HEK293 (cell line): ENCODE measurements at regions not wholly inside any gene's neighbourhood (a gene's known extent, or its start where the extent isn't known, plus 50 kb on each side); places are given as distances from the start of the nearest gene placed in this dataset.

Source experiments
- CTCF ChIA-PET: fragments of 350-600 bp; formaldehyde crosslinking; extraction: SDS; loops from one replicate; lab custom pipeline; 2021; ENCODE audit warnings: antibody characterized with exemption; lab: Yijun Ruan, JAX
- POLR2A ChIA-PET: fragments of 300-600 bp; formaldehyde crosslinking; extraction: SDS; loops from one replicate; lab custom pipeline; 2020; ENCODE audit warnings: antibody characterized with exemption, inconsistent platforms; lab: Yijun Ruan, JAX
- H3K27ac ChIP-seq: fragments of 200-500 bp; sonication (Bioruptor generic); 2 replicates; pipeline ENCODE4 v1.5.1; 2014; ENCODE audit warnings: low read depth, low read length, control low read depth, inconsistent platforms; ENCODE audit errors: extremely low read depth
- H3K36me3 ChIP-seq, 2 experiments: fragments of 200-500 bp in 1 of 2; sonication (Bioruptor generic) in 1 of 2; 1 replicate in 1 of 2; 2 replicates in 1 of 2; pipeline ENCODE4 v1.5.1; 2014 to 2017; ENCODE audit warnings: inconsistent platforms in 2 of 2, low read length in 2 of 2; ENCODE audit not compliant: control insufficient read depth in 2 of 2, insufficient read depth in 1 of 2
- H3K4me1 ChIP-seq: fragments of 200-500 bp; sonication (Bioruptor generic); 2 replicates; pipeline ENCODE4 v1.5.1; 2014; ENCODE audit warnings: mild to moderate bottlenecking, low read length, inconsistent platforms; ENCODE audit not compliant: control insufficient read depth, insufficient read depth
- H3K4me3 ChIP-seq: 2 replicates; pipeline ENCODE4 v1.5.1; 2011; ENCODE audit warnings: low read depth, mild to moderate bottlenecking, control low read depth, low read length, moderate library complexity
- H3K9me3 ChIP-seq: fragments of 200-500 bp; sonication (Bioruptor generic); 2 replicates; pipeline ENCODE4 v1.5.1; 2014; ENCODE audit warnings: low read depth, low read length, inconsistent platforms; ENCODE audit not compliant: control insufficient read depth, insufficient read depth
- KLF8 ChIP-seq: fragments of 450-650 bp; formaldehyde crosslinking; IDR thresholded peaks from 2 replicates; pipeline ENCODE4 v1.5.1; 2016; ENCODE audit warnings: missing biosample characterization, missing genetic modification characterization
- KLF9 ChIP-seq: fragments of 450-650 bp; formaldehyde crosslinking; IDR thresholded peaks from 2 replicates; pipeline ENCODE4 v1.5.1; 2016; ENCODE audit warnings: missing biosample characterization, missing genetic modification characterization, low read depth
- YY2 ChIP-seq: fragments of 450-650 bp; formaldehyde crosslinking; IDR thresholded peaks from 2 replicates; pipeline ENCODE4 v1.5.1; 2016; ENCODE audit warnings: missing biosample characterization, missing genetic modification characterization
- ZBTB7A ChIP-seq: fragments of 450-650 bp; formaldehyde crosslinking; IDR thresholded peaks from 2 replicates; pipeline ENCODE4 v1.5.1; 2016; ENCODE audit warnings: low read depth, missing biosample characterization, missing genetic modification characterization
- ZNF133 ChIP-seq: fragments of 450-650 bp; formaldehyde crosslinking; IDR thresholded peaks from 2 replicates; pipeline ENCODE4 v1.5.1; 2016; ENCODE audit warnings: missing biosample characterization, missing genetic modification characterization
- ZNF211 ChIP-seq: fragments of 450-650 bp; formaldehyde crosslinking; IDR thresholded peaks from 2 replicates; pipeline ENCODE4 v1.5.1; 2016; ENCODE audit warnings: low read depth, missing biosample characterization, missing genetic modification characterization
- ZNF266 ChIP-seq: fragments of 450-650 bp; formaldehyde crosslinking; IDR thresholded peaks from 2 replicates; pipeline ENCODE4 v1.5.1; 2016; ENCODE audit warnings: missing biosample characterization, missing genetic modification characterization, low read depth
- ZNF324 ChIP-seq: fragments of 450-650 bp; formaldehyde crosslinking; IDR thresholded peaks from 2 replicates; pipeline ENCODE4 v1.5.1; 2016; ENCODE audit warnings: missing biosample characterization, missing genetic modification characterization
- ZNF549 ChIP-seq: fragments of 450-650 bp; IDR thresholded peaks from 2 replicates; pipeline ENCODE4 v1.5.1; 2018; ENCODE audit warnings: missing biosample characterization, missing genetic modification characterization, mild to moderate bottlenecking, inconsistent platforms, moderate library complexity
- ZNF555 ChIP-seq: fragments of 450-650 bp; formaldehyde crosslinking; conservative IDR thresholded peaks from 2 replicates; pipeline ENCODE4 v1.5.1; 2017; ENCODE audit warnings: missing biosample characterization, mild to moderate bottlenecking, missing genetic modification characterization, inconsistent platforms
- ZXDB ChIP-seq: fragments of 450-650 bp; formaldehyde crosslinking; IDR thresholded peaks from 2 replicates; pipeline ENCODE4 v1.5.1; 2016; ENCODE audit warnings: missing biosample characterization, missing genetic modification characterization
- TF ChIP-seq, protein P1 (sequence below): fragments of 450-650 bp; formaldehyde crosslinking; IDR thresholded peaks from 2 replicates; pipeline ENCODE4 v1.5.1; 2016; ENCODE audit warnings: missing biosample characterization, missing genetic modification characterization, borderline replicate concordance
- TF ChIP-seq, protein P2 (sequence below): fragments of 450-650 bp; formaldehyde crosslinking; IDR thresholded peaks from 2 replicates; pipeline ENCODE4 v1.5.1; 2016; ENCODE audit warnings: missing biosample characterization, missing genetic modification characterization
- TF ChIP-seq, protein P3 (sequence below): fragments of 450-650 bp; formaldehyde crosslinking; IDR thresholded peaks from 2 replicates; pipeline ENCODE4 v1.5.1; 2017; ENCODE audit warnings: missing biosample characterization, missing genetic modification characterization
- TF ChIP-seq, protein P4 (sequence below): fragments of 450-650 bp; formaldehyde crosslinking; IDR thresholded peaks from 2 replicates; pipeline ENCODE4 v1.5.1; 2016; ENCODE audit warnings: missing biosample characterization, missing genetic modification characterization
- TF ChIP-seq, protein P5 (sequence below): sonication (generic); formaldehyde crosslinking; IDR thresholded peaks from 2 replicates; pipeline ENCODE4 v1.8.1; 2022; ENCODE audit warnings: mild to moderate bottlenecking, moderate library complexity, missing genetic modification reagents
- TF ChIP-seq, protein P6 (sequence below): fragments of 450-650 bp; formaldehyde crosslinking; IDR thresholded peaks from 2 replicates; pipeline ENCODE4 v1.5.1; 2016; ENCODE audit warnings: missing biosample characterization, missing genetic modification characterization
- TF ChIP-seq, protein P7 (sequence below): fragments of 450-650 bp; formaldehyde crosslinking; IDR thresholded peaks from 2 replicates; pipeline ENCODE4 v1.5.1; 2017; ENCODE audit warnings: missing biosample characterization, missing genetic modification characterization

DNA sequence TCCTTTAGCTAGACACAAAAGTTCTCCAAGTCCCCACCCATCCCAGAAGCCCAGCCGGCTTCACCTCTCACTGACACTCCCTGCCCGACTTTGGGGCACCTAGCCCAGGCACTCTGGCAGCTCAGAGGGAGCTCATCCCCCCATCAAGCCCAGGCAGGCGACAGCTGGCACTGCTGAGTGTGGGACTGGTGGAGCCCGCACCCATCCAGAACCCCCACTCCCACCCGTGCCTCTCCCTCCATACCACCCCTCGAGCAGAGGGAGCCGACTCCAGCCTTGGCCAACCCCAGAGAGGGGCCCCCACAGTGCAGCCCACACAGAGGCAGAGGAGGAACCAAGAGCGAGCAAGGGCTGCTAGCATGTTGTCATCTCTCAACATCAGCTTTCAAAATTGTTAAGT lies 658.6 kb downstream of the AMY1C start (continued):
- TF ChIP-seq, protein P1, sequence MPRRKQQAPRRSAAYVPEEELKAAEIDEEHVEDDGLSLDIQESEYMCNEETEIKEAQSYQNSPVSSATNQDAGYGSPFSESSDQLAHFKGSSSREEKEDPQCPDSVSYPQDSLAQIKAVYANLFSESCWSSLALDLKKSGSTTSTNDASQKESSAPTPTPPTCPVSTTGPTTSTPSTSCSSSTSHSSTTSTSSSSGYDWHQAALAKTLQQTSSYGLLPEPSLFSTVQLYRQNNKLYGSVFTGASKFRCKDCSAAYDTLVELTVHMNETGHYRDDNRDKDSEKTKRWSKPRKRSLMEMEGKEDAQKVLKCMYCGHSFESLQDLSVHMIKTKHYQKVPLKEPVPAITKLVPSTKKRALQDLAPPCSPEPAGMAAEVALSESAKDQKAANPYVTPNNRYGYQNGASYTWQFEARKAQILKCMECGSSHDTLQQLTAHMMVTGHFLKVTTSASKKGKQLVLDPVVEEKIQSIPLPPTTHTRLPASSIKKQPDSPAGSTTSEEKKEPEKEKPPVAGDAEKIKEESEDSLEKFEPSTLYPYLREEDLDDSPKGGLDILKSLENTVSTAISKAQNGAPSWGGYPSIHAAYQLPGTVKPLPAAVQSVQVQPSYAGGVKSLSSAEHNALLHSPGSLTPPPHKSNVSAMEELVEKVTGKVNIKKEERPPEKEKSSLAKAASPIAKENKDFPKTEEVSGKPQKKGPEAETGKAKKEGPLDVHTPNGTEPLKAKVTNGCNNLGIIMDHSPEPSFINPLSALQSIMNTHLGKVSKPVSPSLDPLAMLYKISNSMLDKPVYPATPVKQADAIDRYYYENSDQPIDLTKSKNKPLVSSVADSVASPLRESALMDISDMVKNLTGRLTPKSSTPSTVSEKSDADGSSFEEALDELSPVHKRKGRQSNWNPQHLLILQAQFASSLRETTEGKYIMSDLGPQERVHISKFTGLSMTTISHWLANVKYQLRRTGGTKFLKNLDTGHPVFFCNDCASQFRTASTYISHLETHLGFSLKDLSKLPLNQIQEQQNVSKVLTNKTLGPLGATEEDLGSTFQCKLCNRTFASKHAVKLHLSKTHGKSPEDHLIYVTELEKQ (tag by site-specific recombination) = no peak

DNA sequence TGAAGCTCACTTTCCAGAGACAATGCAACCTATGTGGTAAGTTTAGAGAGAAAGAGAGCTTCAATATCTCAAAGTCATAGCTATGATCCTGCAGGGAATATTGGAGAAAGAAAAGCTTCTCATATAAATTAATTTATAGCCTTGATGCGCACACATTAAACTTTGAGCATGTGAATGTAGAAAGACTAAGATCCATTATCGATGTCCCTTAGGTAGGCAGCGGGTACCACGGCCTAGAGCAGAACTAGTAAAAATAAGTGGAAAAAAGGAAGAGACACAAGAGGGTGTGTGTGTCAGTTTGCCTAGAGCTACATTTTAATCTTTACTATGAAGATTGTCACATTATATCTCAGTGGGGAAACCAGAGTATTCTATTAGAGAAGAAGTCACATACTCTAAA lies 685.6 kb downstream of the AMY1C start:
- CTCF ChIA-PET = no interaction called here

More for the DNA sequence above, 685.6 kb downstream of the AMY1C start:
- POLR2A ChIA-PET = no interaction called here
- Histone ChIP-seq H3K9me3 (no peaks in the 10 kb centered on the region), H3K27ac (no peak overlapping the region), H3K36me3 (no peaks in the 10 kb centered on the region), H3K4me3 (no peak overlapping the region), H3K4me1 (no peaks in the 10 kb centered on the region)
- TF ChIP-seq KLF9 (tag by site-specific recombination) (no peak), ZNF555 (no peak), YY2 (tag by site-specific recombination) (no peak), KLF8 (tag by site-specific recombination) (no peak), ZXDB (tag by site-specific recombination) (no peak), ZNF133 (tag by site-specific recombination) (no peak), ZNF549 (tag by site-specific recombination) (no peak), ZBTB7A (no peak), ZNF211 (tag by site-specific recombination) (no peak), ZNF324 (tag by site-specific recombination) (no peak), ZNF266 (no peak)
- TF ChIP-seq, protein P2, sequence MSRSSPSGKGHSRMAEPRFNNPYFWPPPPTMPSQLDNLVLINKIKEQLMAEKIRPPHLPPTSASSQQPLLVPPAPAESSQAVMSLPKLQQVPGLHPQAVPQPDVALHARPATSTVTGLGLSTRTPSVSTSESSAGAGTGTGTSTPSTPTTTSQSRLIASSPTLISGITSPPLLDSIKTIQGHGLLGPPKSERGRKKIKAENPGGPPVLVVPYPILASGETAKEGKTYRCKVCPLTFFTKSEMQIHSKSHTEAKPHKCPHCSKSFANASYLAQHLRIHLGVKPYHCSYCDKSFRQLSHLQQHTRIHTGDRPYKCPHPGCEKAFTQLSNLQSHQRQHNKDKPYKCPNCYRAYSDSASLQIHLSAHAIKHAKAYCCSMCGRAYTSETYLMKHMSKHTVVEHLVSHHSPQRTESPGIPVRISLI (tag by site-specific recombination) = no peak
- TF ChIP-seq, protein P3, sequence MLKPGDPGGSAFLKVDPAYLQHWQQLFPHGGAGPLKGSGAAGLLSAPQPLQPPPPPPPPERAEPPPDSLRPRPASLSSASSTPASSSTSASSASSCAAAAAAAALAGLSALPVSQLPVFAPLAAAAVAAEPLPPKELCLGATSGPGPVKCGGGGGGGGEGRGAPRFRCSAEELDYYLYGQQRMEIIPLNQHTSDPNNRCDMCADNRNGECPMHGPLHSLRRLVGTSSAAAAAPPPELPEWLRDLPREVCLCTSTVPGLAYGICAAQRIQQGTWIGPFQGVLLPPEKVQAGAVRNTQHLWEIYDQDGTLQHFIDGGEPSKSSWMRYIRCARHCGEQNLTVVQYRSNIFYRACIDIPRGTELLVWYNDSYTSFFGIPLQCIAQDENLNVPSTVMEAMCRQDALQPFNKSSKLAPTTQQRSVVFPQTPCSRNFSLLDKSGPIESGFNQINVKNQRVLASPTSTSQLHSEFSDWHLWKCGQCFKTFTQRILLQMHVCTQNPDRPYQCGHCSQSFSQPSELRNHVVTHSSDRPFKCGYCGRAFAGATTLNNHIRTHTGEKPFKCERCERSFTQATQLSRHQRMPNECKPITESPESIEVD (tag by site-specific recombination) = no peak
- TF ChIP-seq, protein P4, sequence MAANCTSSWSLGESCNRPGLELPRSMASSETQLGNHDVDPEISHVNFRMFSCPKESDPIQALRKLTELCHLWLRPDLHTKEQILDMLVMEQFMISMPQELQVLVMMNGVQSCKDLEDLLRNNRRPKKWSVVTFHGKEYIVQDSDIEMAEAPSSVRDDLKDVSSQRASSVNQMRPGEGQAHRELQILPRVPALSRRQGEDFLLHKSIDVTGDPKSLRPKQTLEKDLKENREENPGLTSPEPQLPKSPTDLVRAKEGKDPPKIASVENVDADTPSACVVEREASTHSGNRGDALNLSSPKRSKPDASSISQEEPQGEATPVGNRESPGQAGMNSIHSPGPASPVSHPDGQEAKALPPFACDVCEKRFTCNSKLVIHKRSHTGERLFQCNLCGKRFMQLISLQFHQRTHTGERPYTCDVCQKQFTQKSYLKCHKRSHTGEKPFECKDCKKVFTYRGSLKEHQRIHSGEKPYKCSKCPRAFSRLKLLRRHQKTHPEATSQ (tag by site-specific recombination) = no peak
- TF ChIP-seq, protein P5, sequence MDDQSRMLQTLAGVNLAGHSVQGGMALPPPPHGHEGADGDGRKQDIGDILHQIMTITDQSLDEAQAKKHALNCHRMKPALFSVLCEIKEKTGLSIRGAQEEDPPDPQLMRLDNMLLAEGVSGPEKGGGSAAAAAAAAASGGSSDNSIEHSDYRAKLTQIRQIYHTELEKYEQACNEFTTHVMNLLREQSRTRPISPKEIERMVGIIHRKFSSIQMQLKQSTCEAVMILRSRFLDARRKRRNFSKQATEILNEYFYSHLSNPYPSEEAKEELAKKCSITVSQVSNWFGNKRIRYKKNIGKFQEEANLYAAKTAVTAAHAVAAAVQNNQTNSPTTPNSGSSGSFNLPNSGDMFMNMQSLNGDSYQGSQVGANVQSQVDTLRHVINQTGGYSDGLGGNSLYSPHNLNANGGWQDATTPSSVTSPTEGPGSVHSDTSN = no peak
- TF ChIP-seq, protein P6, sequence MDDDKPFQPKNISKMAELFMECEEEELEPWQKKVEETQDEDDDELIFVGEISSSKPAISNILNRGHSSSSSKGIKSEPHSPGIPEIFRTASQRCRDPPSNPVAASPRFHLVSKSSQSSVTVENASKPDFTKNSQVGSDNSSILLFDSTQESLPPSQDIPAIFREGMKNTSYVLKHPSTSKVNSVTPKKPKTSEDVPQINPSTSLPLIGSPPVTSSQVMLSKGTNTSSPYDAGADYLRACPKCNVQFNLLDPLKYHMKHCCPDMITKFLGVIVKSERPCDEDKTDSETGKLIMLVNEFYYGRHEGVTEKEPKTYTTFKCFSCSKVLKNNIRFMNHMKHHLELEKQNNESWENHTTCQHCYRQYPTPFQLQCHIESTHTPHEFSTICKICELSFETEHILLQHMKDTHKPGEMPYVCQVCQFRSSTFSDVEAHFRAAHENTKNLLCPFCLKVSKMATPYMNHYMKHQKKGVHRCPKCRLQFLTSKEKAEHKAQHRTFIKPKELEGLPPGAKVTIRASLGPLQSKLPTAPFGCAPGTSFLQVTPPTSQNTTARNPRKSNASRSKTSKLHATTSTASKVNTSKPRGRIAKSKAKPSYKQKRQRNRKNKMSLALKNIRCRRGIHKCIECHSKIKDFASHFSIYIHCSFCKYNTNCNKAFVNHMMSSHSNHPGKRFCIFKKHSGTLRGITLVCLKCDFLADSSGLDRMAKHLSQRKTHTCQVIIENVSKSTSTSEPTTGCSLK (tag by site-specific recombination) = no peak
- TF ChIP-seq, protein P7, sequence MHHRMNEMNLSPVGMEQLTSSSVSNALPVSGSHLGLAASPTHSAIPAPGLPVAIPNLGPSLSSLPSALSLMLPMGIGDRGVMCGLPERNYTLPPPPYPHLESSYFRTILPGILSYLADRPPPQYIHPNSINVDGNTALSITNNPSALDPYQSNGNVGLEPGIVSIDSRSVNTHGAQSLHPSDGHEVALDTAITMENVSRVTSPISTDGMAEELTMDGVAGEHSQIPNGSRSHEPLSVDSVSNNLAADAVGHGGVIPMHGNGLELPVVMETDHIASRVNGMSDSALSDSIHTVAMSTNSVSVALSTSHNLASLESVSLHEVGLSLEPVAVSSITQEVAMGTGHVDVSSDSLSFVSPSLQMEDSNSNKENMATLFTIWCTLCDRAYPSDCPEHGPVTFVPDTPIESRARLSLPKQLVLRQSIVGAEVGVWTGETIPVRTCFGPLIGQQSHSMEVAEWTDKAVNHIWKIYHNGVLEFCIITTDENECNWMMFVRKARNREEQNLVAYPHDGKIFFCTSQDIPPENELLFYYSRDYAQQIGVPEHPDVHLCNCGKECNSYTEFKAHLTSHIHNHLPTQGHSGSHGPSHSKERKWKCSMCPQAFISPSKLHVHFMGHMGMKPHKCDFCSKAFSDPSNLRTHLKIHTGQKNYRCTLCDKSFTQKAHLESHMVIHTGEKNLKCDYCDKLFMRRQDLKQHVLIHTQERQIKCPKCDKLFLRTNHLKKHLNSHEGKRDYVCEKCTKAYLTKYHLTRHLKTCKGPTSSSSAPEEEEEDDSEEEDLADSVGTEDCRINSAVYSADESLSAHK (tag by site-specific recombination) = no peak
